HEK293 (cell line): ENCODE measurements at regions not wholly inside any gene's neighbourhood (a gene's known extent, or its start where the extent isn't known, plus 50 kb on each side); places are given as distances from the start of the nearest gene placed in this dataset.

Experiments used
- CTCF ChIA-PET: fragments of 350-600 bp; formaldehyde crosslinking; extraction: SDS; loops from one replicate; lab custom pipeline; 2021; ENCODE audit warnings: antibody characterized with exemption; lab: Yijun Ruan, JAX
- POLR2A ChIA-PET: fragments of 300-600 bp; formaldehyde crosslinking; extraction: SDS; loops from one replicate; lab custom pipeline; 2020; ENCODE audit warnings: antibody characterized with exemption, inconsistent platforms; lab: Yijun Ruan, JAX
- H3K27ac ChIP-seq: fragments of 200-500 bp; sonication (Bioruptor generic); 2 replicates; pipeline ENCODE4 v1.5.1; 2014; ENCODE audit warnings: low read depth, low read length, control low read depth, inconsistent platforms; ENCODE audit errors: extremely low read depth
- H3K36me3 ChIP-seq, 2 experiments: fragments of 200-500 bp in 1 of 2; sonication (Bioruptor generic) in 1 of 2; 1 replicate in 1 of 2; 2 replicates in 1 of 2; pipeline ENCODE4 v1.5.1; 2014 to 2017; ENCODE audit warnings: inconsistent platforms in 2 of 2, low read length in 2 of 2; ENCODE audit not compliant: control insufficient read depth in 2 of 2, insufficient read depth in 1 of 2
- H3K4me1 ChIP-seq: fragments of 200-500 bp; sonication (Bioruptor generic); 2 replicates; pipeline ENCODE4 v1.5.1; 2014; ENCODE audit warnings: mild to moderate bottlenecking, low read length, inconsistent platforms; ENCODE audit not compliant: control insufficient read depth, insufficient read depth
- H3K4me3 ChIP-seq: 2 replicates; pipeline ENCODE4 v1.5.1; 2011; ENCODE audit warnings: low read depth, mild to moderate bottlenecking, control low read depth, low read length, moderate library complexity
- H3K9me3 ChIP-seq: fragments of 200-500 bp; sonication (Bioruptor generic); 2 replicates; pipeline ENCODE4 v1.5.1; 2014; ENCODE audit warnings: low read depth, low read length, inconsistent platforms; ENCODE audit not compliant: control insufficient read depth, insufficient read depth
- GLIS1 ChIP-seq: fragments of 450-650 bp; formaldehyde crosslinking; IDR thresholded peaks from 2 replicates; pipeline ENCODE4 v1.5.1; 2016; ENCODE audit warnings: missing biosample characterization, missing genetic modification characterization
- PRDM2 ChIP-seq: fragments of 450-650 bp; formaldehyde crosslinking; IDR thresholded peaks from 2 replicates; pipeline ENCODE4 v1.5.1; 2016; ENCODE audit warnings: missing biosample characterization, missing genetic modification characterization, borderline replicate concordance
- SALL2 ChIP-seq: fragments of 450-650 bp; formaldehyde crosslinking; IDR thresholded peaks from 2 replicates; pipeline ENCODE4 v1.5.0; 2017; ENCODE audit warnings: missing biosample characterization, mild to moderate bottlenecking, missing genetic modification characterization, borderline replicate concordance
- WT1 ChIP-seq: fragments of 450-650 bp; formaldehyde crosslinking; IDR thresholded peaks from 2 replicates; pipeline ENCODE4 v1.5.1; 2016; ENCODE audit warnings: missing biosample characterization, missing genetic modification characterization
- YY2 ChIP-seq: fragments of 450-650 bp; formaldehyde crosslinking; IDR thresholded peaks from 2 replicates; pipeline ENCODE4 v1.5.1; 2016; ENCODE audit warnings: missing biosample characterization, missing genetic modification characterization
- ZBTB10 ChIP-seq: fragments of 450-650 bp; formaldehyde crosslinking; IDR thresholded peaks from 2 replicates; pipeline ENCODE4 v1.5.1; 2016; ENCODE audit warnings: missing biosample characterization, missing genetic modification characterization
- ZBTB17 ChIP-seq: fragments of 450-650 bp; formaldehyde crosslinking; IDR thresholded peaks from 2 replicates; pipeline ENCODE4 v1.5.1; 2016; ENCODE audit warnings: missing biosample characterization, missing genetic modification characterization
- ZBTB7A ChIP-seq: fragments of 450-650 bp; formaldehyde crosslinking; IDR thresholded peaks from 2 replicates; pipeline ENCODE4 v1.5.1; 2016; ENCODE audit warnings: low read depth, missing biosample characterization, missing genetic modification characterization
- ZNF114 ChIP-seq: fragments of 450-650 bp; formaldehyde crosslinking; IDR thresholded peaks from 2 replicates; pipeline ENCODE4 v1.5.0; 2017; ENCODE audit warnings: missing biosample characterization, missing genetic modification characterization
- ZNF221 ChIP-seq: fragments of 450-650 bp; formaldehyde crosslinking; IDR thresholded peaks from 2 replicates; pipeline ENCODE4 v1.5.1; 2017; ENCODE audit warnings: missing biosample characterization, missing genetic modification characterization, borderline replicate concordance
- ZNF426 ChIP-seq: fragments of 450-650 bp; formaldehyde crosslinking; IDR thresholded peaks from 2 replicates; pipeline ENCODE4 v1.5.1; 2017; ENCODE audit warnings: missing biosample characterization, missing genetic modification characterization, mild to moderate bottlenecking, inconsistent platforms, moderate library complexity
- ZNF513 ChIP-seq: fragments of 450-650 bp; IDR thresholded peaks from 2 replicates; pipeline ENCODE4 v1.5.1; 2018; ENCODE audit warnings: missing biosample characterization, missing genetic modification characterization
- ZNF521 ChIP-seq: fragments of 450-650 bp; formaldehyde crosslinking; IDR thresholded peaks from 2 replicates; pipeline ENCODE4 v1.5.1; 2017; ENCODE audit warnings: missing biosample characterization, mild to moderate bottlenecking, missing genetic modification characterization
- ZNF555 ChIP-seq: fragments of 450-650 bp; formaldehyde crosslinking; conservative IDR thresholded peaks from 2 replicates; pipeline ENCODE4 v1.5.1; 2017; ENCODE audit warnings: missing biosample characterization, mild to moderate bottlenecking, missing genetic modification characterization, inconsistent platforms
- ZNF654 ChIP-seq: fragments of 450-650 bp; formaldehyde crosslinking; IDR thresholded peaks from 2 replicates; pipeline ENCODE4 v1.5.1; 2016; ENCODE audit warnings: low read depth, missing biosample characterization, missing genetic modification characterization
- ZNF677 ChIP-seq: fragments of 450-650 bp; IDR thresholded peaks from 2 replicates; pipeline ENCODE4 v1.5.0; 2018; ENCODE audit warnings: missing biosample characterization, mild to moderate bottlenecking, missing genetic modification characterization, moderate library complexity
- ZNF791 ChIP-seq: fragments of 450-650 bp; formaldehyde crosslinking; IDR thresholded peaks from 2 replicates; pipeline ENCODE4 v1.5.1; 2016; ENCODE audit warnings: missing biosample characterization, missing genetic modification characterization
- TF ChIP-seq, protein P1 (sequence below): fragments of 450-650 bp; formaldehyde crosslinking; IDR thresholded peaks from 2 replicates; pipeline ENCODE4 v1.5.1; 2016; ENCODE audit warnings: missing biosample characterization, missing genetic modification characterization

- Histone ChIP-seq H3K4me3 (no peak overlapping the region), H3K36me3 (no peaks in the 10 kb centered on the region), H3K27ac (no peak overlapping the region), H3K4me1 (peaks cover 3% of the 10 kb centered on the region), H3K9me3 (no peaks in the 10 kb centered on the region)
- ChIA-PET CTCF (no interaction called here), POLR2A (interaction anchor here (0.6 kb wide), 1 partner anchor 413 kb away, joined by 3 read pairs; no protein-coding TSS in a partner anchor)
- TF ChIP-seq ZNF114 (tag by site-specific recombination): no peak
- TF ChIP-seq, protein P1, sequence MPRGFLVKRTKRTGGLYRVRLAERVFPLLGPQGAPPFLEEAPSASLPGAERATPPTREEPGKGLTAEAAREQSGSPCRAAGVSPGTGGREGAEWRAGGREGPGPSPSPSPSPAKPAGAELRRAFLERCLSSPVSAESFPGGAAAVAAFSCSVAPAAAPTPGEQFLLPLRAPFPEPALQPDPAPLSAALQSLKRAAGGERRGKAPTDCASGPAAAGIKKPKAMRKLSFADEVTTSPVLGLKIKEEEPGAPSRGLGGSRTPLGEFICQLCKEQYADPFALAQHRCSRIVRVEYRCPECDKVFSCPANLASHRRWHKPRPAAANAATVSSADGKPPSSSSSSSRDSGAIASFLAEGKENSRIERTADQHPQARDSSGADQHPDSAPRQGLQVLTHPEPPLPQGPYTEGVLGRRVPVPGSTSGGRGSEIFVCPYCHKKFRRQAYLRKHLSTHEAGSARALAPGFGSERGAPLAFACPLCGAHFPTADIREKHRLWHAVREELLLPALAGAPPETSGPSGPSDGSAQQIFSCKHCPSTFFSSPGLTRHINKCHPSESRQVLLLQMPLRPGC (tag by site-specific recombination): no peak
- TF ChIP-seq PRDM2 (tag by site-specific recombination): no peak
- TF ChIP-seq ZNF654 (tag by site-specific recombination): no peak
Observed at GRCh38 chr2:196513796-196514526, 125.6 kb upstream of the CCDC150 start.

GRCh38 chr2:196514641-196515040 lies 124.9 kb upstream of the CCDC150 start:
- Histone ChIP-seq H3K4me1 (peaks cover 3% of the 10 kb centered on the region), H3K9me3 (no peaks in the 10 kb centered on the region), H3K4me3 (no peak overlapping the region), H3K36me3 (no peaks in the 10 kb centered on the region), H3K27ac (no peak overlapping the region)
- TF ChIP-seq ZNF555 (no peak), ZNF513 (tag by site-specific recombination) (no peak)
- ChIA-PET POLR2A (no interaction called here), CTCF (no interaction called here)

DNA sequence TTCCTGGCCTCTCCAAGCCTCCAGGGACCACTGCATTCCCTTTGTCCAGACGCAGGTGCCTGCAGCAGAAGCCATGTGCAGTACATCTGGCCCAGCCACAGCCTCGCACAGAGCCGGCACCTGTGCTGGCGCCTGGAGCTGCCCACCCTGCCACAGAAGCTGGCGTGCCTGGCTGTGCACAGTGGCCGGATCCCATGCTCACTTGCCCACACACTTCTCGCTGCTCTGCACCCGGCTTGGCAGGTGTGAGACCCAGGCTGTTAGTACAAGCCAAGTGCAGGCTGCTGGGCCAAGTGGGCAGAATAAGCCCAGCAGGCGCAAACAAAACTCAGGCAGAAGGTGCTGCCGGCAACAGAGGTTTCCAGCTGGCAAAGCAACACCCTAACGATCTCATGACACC lies 124.5 kb upstream of the CCDC150 start:
- Histone ChIP-seq H3K4me1 (peaks cover 4% of the 10 kb centered on the region), H3K36me3 (no peaks in the 10 kb centered on the region), H3K4me3 (no peak overlapping the region), H3K9me3 (no peaks in the 10 kb centered on the region), H3K27ac (no peak overlapping the region)
- POLR2A ChIA-PET: no interaction called here
- CTCF ChIA-PET: no interaction called here
- no peak for TF ChIP-seq ZNF426 (tag by site-specific recombination)
- TF ChIP-seq YY2 (tag by site-specific recombination): no peak
- TF ChIP-seq ZBTB17 (tag by site-specific recombination): no peak
- no peak for TF ChIP-seq ZBTB10 (tag by site-specific recombination)
- no peak for TF ChIP-seq ZNF521 (tag by site-specific recombination)
- TF ChIP-seq WT1 (tag by site-specific recombination): no peak
- no peak for TF ChIP-seq ZNF677 (tag by site-specific recombination)
- TF ChIP-seq GLIS1 (tag by site-specific recombination): no peak
- no peak for TF ChIP-seq ZNF791 (tag by site-specific recombination)
- no peak for TF ChIP-seq ZNF221 (tag by site-specific recombination)
- no peak for TF ChIP-seq SALL2
- no peak for TF ChIP-seq ZBTB7A (tag by site-specific recombination)
